GM12874 (cell line): ENCODE measurements at regions not wholly inside any gene's neighbourhood (a gene's known extent, or its start where the extent isn't known, plus 50 kb on each side); places are given as distances from the start of the nearest gene placed in this dataset.

ENCODE experiments used
- CTCF ChIP-seq: IDR thresholded peaks from 2 replicates; pipeline ENCODE4 v1.5.1; 2011; ENCODE audit warnings: low read depth, mild to moderate bottlenecking, control low read depth, low read length, moderate library complexity; ENCODE audit not compliant: insufficient read depth

- no peak for TF ChIP-seq CTCF
Observed at GRCh38 chr14:98184457-98184856, 1087.5 kb downstream of the BCL11B start.

- TF ChIP-seq CTCF = no peak
Observed at GRCh38 chr14:98185036-98185435, 1087.0 kb downstream of the BCL11B start.

- no peak for TF ChIP-seq CTCF
Observed at GRCh38 chr14:98186140-98186539, 1085.9 kb downstream of the BCL11B start.

- TF ChIP-seq CTCF = no peak
Observed at GRCh38 chr14:98187281-98187680, 1084.7 kb downstream of the BCL11B start.

- TF ChIP-seq CTCF = no peak
Observed at GRCh38 chr14:98189062-98189461, 1082.9 kb downstream of the BCL11B start.

GRCh38 chr14:98189511-98189910, 1082.5 kb downstream of the BCL11B start:
- TF ChIP-seq CTCF = no peak

GRCh38 chr14:98189944-98190343, 1082.1 kb downstream of the BCL11B start:
- TF ChIP-seq CTCF = no peak

- TF ChIP-seq CTCF = no peak
Observed at GRCh38 chr14:98192946-98193345, 1079.1 kb downstream of the BCL11B start.
